Dendritic cell treated with granulocyte-macrophage colony-stimulating factor and Interleukin-4, amounts not matched to agents 40 ng/mL and 50 ng/mL, for 4 days (primary cell): ENCODE measurements at regions not wholly inside any gene's neighbourhood (a gene's known extent, or its start where the extent isn't known, plus 50 kb on each side); places are given as distances from the start of the nearest gene placed in this dataset.

Experiments
- H3K27ac Mint-ChIP-seq: one replicate; pipeline ENCODE4 v1.8.0; 2022; ENCODE audit warnings: mild to moderate bottlenecking, mixed read lengths
- H3K27me3 Mint-ChIP-seq: one replicate; pipeline ENCODE4 v1.8.0; 2022; ENCODE audit warnings: mild to moderate bottlenecking, mixed read lengths
- H3K36me3 Mint-ChIP-seq: one replicate; pipeline ENCODE4 v1.8.0; 2022; ENCODE audit warnings: low read depth, mixed read lengths
- H3K4me1 Mint-ChIP-seq: one replicate; pipeline ENCODE4 v1.8.0; 2022; ENCODE audit warnings: low read depth, mixed read lengths
- H3K4me3 Mint-ChIP-seq: one replicate; pipeline ENCODE4 v1.8.0; 2022; ENCODE audit warnings: mild to moderate bottlenecking, moderate library complexity, mixed read lengths
- H3K9me3 Mint-ChIP-seq: one replicate; pipeline ENCODE4 v1.8.0; 2022; ENCODE audit warnings: mixed read lengths
- intact Hi-C: fragments of 100-400 bp; cut with micrococcal nuclease; formaldehyde crosslinking; loops from one replicate; pipeline ENCODE4 v1.15.0; 2022

DNA sequence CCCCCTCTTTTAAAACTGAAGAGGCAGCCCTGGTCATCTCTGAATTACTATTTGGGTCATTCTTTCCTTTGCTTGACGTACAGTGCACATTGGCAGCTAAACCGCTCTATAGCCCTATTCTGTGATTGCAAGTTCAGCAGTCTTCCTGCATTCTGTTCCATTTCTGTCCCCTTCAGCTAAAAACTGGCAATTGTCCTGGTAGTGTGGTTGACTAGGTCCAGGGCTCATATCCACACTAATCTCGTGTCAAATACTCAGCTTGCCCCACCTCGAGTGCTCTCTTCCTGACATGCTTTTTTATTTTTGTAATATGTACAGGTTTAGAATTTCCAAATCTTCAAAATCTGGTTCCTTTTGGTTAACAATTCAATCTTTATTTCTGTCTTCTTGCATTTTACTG is 282.1 kb downstream of the THBS2 start:
- H3K9me3 Mint-ChIP-seq = no peaks in the 10 kb centered on the region
- no peak overlapping the region for H3K27ac Mint-ChIP-seq
- H3K27me3 Mint-ChIP-seq = no peaks in the 10 kb centered on the region
- no peaks in the 10 kb centered on the region for H3K4me1 Mint-ChIP-seq
- H3K4me3 Mint-ChIP-seq = no peak overlapping the region
- intact Hi-C loops = no loop called here
- no peaks in the 10 kb centered on the region for H3K36me3 Mint-ChIP-seq

DNA sequence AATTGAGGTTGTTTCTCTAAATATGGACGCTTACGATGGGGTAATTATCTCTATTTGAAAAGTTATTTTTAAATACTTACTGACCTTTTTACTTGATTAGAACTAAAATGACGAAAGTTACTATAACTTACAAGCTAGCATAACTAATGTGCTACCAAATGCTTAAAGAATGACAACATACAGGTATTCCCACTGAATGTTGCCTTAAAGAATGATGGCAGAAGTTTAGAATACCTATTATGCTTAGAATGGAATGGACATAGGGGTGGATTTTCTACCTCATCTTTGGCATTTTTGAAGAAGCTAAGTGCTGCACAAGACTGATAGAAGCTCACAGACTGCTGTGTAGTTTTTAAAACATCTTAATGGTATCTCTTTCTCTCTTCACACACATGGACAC is 284.8 kb downstream of the THBS2 start:
- Mint-ChIP-seq H3K27ac (no peak overlapping the region), H3K4me3 (no peak overlapping the region), H3K27me3 (no peaks in the 10 kb centered on the region), H3K9me3 (no peaks in the 10 kb centered on the region), H3K36me3 (no peaks in the 10 kb centered on the region), H3K4me1 (no peaks in the 10 kb centered on the region)
- intact Hi-C loops = no loop called here

DNA sequence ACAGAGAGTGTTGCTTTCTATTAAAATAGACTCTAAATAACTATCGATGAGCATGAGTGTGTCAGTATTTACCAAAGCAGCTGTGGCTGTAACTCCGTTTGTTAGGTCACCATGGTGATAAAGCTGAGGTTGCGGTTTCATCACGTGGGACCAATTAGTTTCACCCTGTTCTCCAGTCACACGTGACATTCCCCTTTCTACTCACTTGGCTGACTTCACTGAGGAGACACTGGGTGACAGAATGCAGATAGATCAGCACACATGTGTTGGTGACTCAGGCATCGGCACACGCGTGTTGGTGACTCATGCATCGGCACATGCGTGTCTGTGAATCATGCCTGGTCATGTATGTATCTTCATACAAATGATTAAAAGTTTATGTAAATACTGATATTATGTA is 285.4 kb downstream of the THBS2 start:
- Mint-ChIP-seq H3K4me1 (no peaks in the 10 kb centered on the region), H3K36me3 (no peaks in the 10 kb centered on the region), H3K4me3 (no peak overlapping the region), H3K9me3 (no peaks in the 10 kb centered on the region), H3K27me3 (no peaks in the 10 kb centered on the region), H3K27ac (no peak overlapping the region)
- intact Hi-C loops = no loop called here

DNA sequence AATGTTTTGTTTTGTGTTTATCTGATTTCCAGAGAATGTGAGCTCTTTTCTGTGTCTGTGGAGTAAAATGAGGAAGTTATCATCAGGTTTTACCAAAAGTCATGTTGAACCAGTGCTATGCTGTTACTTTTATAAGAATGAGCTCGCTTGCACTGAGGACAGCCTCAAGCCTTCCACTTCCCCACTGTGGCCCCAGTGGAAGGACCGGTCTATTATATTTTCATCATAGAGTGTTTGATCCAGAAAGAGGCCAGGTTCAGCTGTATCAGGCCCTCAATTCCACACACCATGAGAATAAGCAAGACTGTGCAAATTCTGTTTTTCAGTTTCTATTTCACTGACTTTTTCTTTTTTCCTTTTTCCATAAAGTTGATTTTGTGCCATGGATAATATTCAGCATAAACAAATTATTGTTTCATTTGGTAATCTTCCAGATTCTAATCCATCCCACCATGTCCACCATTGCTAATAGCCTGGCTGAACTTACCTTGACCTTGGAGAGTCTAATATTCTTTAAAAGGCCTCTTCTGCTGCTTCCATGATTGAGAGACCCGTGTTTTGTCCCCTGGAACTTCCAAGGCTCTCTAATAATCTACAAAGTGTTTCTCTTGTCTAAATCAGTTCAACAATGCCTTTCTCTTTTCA is 286.2 kb downstream of the THBS2 start:
- Mint-ChIP-seq H3K36me3 (no peaks in the 10 kb centered on the region), H3K27ac (no peak overlapping the region), H3K9me3 (no peaks in the 10 kb centered on the region), H3K4me1 (no peaks in the 10 kb centered on the region), H3K4me3 (no peak overlapping the region), H3K27me3 (no peaks in the 10 kb centered on the region)
- intact Hi-C loops = no loop called here

DNA sequence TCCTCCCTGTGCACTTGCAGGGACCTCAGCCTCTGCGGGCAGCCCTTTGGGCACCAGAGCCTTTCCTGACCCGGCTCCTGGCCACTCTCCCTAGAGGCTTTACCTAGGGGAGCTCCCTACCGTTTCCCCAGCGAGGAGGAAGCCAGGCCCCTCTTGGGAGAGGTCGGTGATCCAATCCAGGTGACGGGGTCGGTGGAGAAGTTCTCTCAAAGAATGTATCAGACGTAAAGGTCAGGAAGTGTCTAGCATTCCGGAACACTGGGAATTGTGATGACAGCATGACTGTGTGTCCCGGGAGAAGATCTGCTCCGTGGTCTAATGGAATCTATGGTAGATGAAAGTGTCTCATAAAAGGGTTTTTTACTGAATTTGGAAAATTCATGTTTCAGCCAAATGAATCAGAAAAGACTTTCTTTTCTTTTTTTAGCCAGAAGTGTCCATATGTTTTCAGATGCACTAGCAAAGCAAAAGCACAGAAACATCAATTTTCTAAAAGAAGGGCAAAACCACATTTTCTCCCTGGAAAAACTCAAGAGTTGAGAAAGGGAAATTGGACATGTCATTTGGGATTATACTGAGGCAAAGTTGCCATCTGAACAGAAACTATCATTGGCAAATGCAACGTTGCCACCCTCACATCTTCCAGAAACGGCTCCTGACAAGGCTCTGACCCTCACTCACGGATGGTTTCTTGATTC is 289.4 kb downstream of the THBS2 start:
- Mint-ChIP-seq H3K36me3 (no peaks in the 10 kb centered on the region), H3K27ac (no peak overlapping the region), H3K9me3 (no peaks in the 10 kb centered on the region), H3K4me3 (no peak overlapping the region), H3K27me3 (no peaks in the 10 kb centered on the region), H3K4me1 (no peaks in the 10 kb centered on the region)
- intact Hi-C loops = no loop called here

DNA sequence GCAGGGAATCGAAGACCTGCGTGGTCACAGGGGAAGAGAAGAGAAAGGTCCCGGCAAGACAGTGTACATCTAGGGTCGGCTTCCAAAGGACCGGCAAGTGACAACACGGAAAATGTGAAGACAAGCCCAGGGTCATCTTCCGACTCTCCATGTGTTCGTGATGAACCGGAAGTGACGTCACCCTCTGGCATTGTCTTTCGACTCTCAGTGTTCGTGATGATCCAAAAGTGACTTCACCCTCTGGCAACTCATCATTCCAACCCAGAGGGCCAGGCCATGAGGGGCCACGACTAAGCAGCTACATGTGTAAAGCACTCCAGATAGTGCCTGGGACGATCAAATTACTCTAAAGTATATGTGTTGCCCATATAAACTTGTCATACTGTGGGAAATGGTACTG is 290.8 kb downstream of the THBS2 start:
- Mint-ChIP-seq H3K4me3 (no peak overlapping the region), H3K9me3 (no peaks in the 10 kb centered on the region), H3K4me1 (no peaks in the 10 kb centered on the region), H3K27me3 (peaks cover 2% of the 10 kb centered on the region), H3K27ac (no peak overlapping the region), H3K36me3 (no peaks in the 10 kb centered on the region)
- intact Hi-C loops = no loop called here

DNA sequence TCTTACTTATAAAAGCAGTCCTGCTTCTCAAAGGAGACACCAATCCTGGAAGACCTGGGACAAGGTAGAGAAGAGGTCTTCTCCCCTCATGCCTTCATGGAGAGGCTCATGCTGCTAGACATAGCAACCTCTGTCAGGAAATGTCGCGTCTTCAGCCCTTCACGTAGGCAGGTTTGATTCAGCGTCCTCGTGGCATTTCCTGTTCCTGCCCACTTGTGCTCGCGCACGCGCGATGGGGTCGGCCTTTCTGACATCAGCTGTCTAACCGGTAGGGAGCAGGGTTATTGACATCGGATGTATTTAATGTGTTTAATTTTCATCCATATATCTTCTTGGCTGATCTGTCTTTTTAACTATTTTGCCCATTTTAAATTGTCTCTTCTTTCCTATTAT is 292.4 kb downstream of the THBS2 start:
- no peaks in the 10 kb centered on the region for H3K4me1 Mint-ChIP-seq
- H3K27ac Mint-ChIP-seq = no peak overlapping the region
- no peaks in the 10 kb centered on the region for H3K9me3 Mint-ChIP-seq
- no peak overlapping the region for H3K4me3 Mint-ChIP-seq
- H3K27me3 Mint-ChIP-seq = peaks cover 4% of the 10 kb centered on the region
- intact Hi-C loops = no loop called here
- H3K36me3 Mint-ChIP-seq = no peaks in the 10 kb centered on the region

DNA sequence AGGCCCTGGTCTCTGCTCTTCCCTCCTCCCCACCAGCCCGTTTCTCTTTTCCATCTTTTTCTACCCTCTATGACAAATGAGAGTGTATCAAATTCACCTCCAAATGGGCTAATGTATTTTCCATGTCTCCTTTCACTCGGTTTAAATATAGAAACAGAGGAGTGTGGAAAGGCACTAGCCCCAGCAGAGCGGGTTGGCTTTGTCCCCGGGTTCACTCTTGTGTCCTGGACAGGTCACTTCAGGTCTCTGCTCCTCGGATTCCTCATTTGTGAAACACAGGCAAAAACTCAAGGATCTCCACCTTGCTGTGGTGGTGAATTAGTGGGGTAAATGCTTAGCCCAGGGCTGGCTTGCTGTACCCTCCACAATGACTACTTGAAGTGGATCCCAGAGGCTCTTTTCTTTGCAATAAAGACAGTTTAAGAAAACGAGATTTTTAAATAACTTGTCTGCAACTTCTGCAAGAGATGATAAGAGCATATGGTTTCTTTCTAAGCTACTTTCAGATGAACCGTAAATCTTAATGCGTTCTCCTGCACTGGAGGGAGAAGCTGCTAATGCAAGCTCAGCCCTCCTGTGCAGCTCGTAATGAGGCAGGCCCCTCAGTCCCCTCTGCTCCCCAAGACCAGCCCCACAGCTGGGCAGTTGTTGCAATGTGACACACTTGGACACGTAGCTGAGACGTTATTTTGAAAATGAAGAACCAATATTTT is 292.9 kb downstream of the THBS2 start:
- intact Hi-C loops = no loop called here
- peaks cover 4% of the 10 kb centered on the region for H3K27me3 Mint-ChIP-seq

DNA sequence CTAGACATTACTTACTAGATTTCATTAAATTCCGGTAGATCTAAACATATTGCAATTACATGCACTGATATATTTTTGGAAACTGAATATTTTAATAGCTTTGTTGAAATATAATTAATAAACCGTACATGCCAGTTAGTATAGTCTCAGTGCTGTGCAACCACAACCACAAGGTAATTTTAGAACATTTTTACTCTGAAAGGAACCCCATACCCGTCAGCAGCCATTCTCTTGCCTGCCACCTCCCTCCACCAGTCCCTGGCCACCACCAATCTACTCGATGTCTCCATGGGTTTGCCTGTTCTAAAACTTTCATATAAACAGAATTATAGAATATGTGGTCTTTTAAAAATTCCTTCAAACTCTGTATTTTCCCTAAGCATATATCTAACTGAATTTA is 293.9 kb downstream of the THBS2 start:
- Mint-ChIP-seq H3K9me3 (no peaks in the 10 kb centered on the region), H3K36me3 (no peaks in the 10 kb centered on the region), H3K4me3 (no peak overlapping the region), H3K27ac (no peak overlapping the region), H3K27me3 (peaks cover 4% of the 10 kb centered on the region), H3K4me1 (no peaks in the 10 kb centered on the region)
- intact Hi-C loops = loop anchor here (5.0 to 10.0 kb wide), 3 partner anchors 368 to 1558 kb away; no protein-coding TSS in a partner anchor

More for the DNA sequence above, 292.9 kb downstream of the THBS2 start:
- Mint-ChIP-seq H3K4me1 (no peaks in the 10 kb centered on the region), H3K9me3 (no peaks in the 10 kb centered on the region), H3K4me3 (no peak overlapping the region), H3K36me3 (no peaks in the 10 kb centered on the region), H3K27ac (no peak overlapping the region)

DNA sequence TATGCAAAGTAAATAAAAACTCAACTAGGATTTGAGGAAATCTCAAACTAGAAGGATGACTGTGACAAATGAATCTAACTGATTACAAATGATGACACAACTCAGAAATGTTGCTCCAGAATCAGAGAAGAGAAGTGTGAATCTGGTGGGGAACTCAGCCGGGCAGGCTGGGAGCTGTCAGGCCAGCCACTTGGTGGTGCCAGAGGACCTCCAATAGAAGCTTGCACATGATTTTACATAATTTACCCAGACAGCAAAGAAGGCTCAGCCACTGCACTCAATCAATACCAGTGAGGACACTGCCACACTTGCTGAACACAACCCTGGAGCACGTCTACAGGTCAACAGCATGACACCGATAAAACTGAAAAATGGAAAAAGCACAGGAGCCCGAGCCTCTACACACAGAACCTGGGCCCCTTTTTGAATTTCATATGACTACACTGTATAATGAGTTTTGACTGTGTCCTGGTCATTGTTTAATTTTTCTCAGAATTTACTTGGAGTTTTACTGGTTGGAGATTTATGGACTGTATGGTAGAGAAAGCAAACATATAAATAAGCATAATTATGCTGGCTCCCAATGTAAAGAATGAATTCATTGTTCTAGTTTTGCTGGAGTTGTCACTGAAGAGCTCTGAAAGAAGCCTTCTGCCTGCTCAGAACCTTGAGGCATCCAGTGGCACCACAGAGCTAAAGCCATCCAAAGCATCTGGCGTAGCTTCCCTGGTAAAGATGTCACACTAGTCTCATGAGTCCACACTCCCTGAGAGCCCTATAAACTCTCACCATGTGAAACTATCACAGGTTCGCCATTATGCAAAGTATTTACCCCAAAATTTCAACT is 296.5 kb downstream of the THBS2 start:
- Mint-ChIP-seq H3K9me3 (no peaks in the 10 kb centered on the region), H3K4me1 (no peaks in the 10 kb centered on the region), H3K36me3 (no peaks in the 10 kb centered on the region), H3K4me3 (no peak overlapping the region), H3K27ac (no peak overlapping the region), H3K27me3 (peaks cover 5% of the 10 kb centered on the region)
- intact Hi-C loops = loop anchor here (5.0 to 10.0 kb wide), 3 partner anchors 370 to 1560 kb away; no protein-coding TSS in a partner anchor

DNA sequence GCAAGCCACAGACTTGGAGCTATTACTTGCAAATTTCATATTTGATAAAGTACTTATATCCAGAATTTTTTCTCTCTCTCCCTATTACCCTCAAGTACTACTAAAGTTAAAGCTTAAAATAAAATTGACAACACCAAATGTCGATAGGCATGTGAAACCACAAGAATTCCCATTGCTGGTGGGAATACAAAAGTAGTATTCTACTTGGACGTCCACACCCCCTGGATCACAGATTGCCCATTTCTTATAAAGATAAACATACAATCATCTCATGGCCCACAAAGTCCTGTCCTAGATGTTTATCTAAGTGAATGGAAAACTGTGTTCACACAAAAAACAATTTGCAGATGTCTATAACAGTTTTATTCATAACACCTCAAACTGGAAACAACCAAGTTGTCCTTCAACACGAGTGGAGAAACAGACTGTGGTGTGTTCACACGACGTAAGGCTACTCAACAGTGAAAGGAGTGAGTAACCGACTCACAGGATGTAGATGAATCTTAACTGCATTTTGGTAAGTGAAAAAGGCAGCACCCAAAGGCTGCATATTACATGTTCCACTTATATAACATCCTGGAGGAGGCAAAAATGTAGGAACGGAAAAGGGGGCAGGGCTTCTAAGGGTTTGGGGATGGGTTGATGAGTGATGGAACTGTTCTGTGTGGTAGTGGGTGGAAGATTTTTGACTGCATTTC is 297.4 kb downstream of the THBS2 start:
- no peaks in the 10 kb centered on the region for H3K9me3 Mint-ChIP-seq
- H3K27ac Mint-ChIP-seq = no peak overlapping the region
- H3K27me3 Mint-ChIP-seq = peaks cover 5% of the 10 kb centered on the region
- intact Hi-C loops = loop anchor here (5.0 to 10.0 kb wide), 3 partner anchors 371 to 1561 kb away; no protein-coding TSS in a partner anchor
- no peak overlapping the region for H3K4me3 Mint-ChIP-seq
- H3K4me1 Mint-ChIP-seq = no peaks in the 10 kb centered on the region
- no peaks in the 10 kb centered on the region for H3K36me3 Mint-ChIP-seq

DNA sequence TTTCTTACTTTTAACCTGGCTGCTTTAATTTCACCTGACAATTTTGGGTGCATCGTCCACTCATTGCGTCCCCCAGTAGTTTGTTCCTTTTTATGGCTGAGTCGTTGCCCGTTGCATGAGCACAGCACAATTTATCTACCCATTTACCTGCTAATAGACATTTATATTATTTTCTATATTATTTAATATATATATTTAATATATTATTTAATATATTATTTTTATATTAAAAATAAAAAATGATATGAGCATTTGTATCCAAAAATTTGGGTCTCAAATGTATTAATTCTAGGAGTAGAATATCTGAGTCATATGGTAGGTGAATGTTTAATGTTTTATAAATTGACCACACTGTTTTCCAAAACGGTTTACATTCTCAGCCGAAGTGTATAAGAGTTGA is 300.2 kb downstream of the THBS2 start:
- no peak overlapping the region for H3K4me3 Mint-ChIP-seq
- peaks cover 5% of the 10 kb centered on the region for H3K27me3 Mint-ChIP-seq
- H3K36me3 Mint-ChIP-seq = no peaks in the 10 kb centered on the region
- H3K9me3 Mint-ChIP-seq = no peaks in the 10 kb centered on the region
- H3K4me1 Mint-ChIP-seq = no peaks in the 10 kb centered on the region
- intact Hi-C loops = loop anchor here (10.0 kb wide), 1 partner anchor 821 kb away; no protein-coding TSS in a partner anchor
- no peak overlapping the region for H3K27ac Mint-ChIP-seq

DNA sequence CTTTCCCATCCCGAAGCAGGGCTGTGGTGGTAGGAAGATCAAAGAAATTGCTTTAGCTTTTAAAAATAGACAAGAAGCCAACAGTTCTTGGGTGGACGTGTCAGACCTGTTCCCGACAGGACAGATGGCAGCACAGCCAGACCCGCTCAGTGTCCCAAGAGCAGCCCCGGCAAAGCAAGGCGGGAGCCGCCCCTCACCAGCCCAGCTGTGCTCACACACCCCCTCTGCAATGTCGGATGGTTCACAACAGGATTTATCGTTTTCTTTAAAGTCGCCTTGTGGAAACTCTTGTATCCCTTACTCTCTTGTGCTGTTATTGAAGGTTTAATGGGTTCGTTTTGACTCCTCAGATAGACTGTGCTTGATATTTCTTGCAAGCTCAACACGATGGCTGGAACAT is 302.4 kb downstream of the THBS2 start:
- intact Hi-C loops = loop anchor here (10.0 kb wide), 1 partner anchor 824 kb away; no protein-coding TSS in a partner anchor
- H3K27me3 Mint-ChIP-seq = peaks cover 4% of the 10 kb centered on the region
- H3K4me3 Mint-ChIP-seq = no peak overlapping the region
- no peaks in the 10 kb centered on the region for H3K4me1 Mint-ChIP-seq
- H3K27ac Mint-ChIP-seq = no peak overlapping the region
- no peaks in the 10 kb centered on the region for H3K36me3 Mint-ChIP-seq
- H3K9me3 Mint-ChIP-seq = no peaks in the 10 kb centered on the region
